HG03097 (cell line): ENCODE measurements at regions not wholly inside any gene's neighbourhood (a gene's known extent, or its start where the extent isn't known, plus 50 kb on each side); places are given as distances from the start of the nearest gene placed in this dataset.

Source experiments
- ATAC-seq: cut with Tn5 transposase; IDR thresholded peaks from one replicate; pipeline ENCODE4 v1.9.1; 2021; ENCODE audit not compliant: unreplicated experiment, low FRiP score

DNA sequence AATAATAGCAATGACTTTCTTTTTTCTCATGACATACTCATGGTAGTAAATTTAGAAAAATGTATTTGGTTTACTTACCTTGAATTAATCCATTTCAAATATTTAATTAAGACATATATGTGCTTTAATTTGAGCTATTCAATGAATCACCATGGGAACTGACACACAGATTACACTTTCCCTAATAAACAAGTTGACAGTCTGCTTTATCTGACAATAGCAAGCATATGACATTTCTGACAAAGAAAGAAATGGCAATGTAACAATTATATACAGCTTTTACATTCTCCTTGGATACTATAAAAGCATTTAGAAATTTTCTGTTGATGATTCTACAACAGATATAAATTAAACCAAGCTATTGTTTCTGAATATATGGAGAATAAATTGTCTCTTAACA, 382.5 kb downstream of the CYLC2 start:
- no peak for ATAC-seq

DNA sequence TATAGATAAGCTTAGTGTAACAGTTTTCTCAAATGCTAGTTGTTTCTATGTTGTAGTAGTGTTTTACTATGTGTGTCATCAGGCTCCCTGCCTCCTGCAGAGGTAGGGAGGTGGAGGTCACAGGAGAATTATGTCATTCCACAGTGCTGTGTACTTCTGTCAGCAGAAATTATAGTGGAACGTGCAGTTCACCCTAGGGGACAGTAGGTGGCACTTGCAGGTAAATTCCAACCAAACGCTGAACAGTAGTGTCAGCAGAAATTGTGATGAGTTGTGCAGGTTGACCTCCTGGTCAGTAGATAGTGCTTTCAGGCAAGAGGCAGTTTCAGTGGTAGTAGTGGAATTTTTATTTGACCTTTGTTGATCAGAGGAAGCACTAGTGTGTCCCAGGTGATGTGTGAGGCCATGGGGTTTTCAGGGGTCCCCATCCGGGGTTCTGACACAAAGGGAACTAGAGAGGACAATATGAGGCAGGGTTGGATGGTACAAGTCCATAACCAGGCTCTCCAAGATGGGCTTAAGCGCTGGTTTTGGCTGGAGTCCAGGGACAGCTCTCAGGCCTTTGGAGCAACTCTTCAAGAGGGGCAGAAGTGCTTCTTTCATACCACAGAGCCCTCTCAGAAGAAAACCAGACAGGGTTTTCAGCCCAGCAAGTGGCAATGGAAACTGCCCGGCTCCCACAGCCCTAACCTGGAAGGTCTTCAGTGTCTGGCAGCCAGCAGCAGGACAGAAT, 402.9 kb downstream of the CYLC2 start:
- ATAC-seq = peak; percentile 99

DNA sequence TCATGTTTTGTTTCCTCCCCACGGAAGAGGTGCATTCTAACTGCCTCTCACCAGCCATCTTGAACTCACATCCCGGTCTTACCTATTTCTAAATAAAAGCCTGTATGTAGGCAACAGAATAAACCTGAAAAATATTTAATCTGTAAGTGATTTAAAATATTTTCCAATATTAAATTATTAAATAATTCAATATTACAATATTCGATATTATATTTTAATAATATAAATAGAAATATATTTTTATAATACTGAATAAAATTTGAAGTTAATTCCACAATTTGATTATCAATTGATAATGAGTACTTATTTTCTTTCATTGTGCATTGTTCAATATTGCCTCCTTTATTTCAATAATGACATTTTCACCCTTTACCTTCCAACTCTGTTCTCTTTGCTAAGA, 404.4 kb downstream of the CYLC2 start:
- ATAC-seq = no peak

DNA sequence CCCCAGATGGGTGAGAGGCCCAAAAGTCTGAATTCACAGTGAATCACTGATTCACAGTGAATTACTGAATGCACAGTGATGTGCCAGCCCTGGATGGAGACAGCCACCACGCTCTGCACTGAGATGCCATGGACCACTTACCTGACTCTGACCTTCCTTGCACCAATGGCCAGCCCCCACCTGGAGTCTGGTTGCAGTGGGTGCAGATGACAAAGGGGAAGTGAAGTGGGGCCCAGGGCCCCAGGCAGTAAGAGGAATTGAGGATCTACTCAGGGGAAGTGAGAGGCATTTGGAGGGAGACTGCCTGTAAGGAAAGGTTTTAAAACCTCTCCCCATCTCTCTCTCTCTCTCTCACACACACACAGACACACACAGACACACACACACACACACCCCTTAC, 412.1 kb downstream of the CYLC2 start:
- no peak for ATAC-seq

DNA sequence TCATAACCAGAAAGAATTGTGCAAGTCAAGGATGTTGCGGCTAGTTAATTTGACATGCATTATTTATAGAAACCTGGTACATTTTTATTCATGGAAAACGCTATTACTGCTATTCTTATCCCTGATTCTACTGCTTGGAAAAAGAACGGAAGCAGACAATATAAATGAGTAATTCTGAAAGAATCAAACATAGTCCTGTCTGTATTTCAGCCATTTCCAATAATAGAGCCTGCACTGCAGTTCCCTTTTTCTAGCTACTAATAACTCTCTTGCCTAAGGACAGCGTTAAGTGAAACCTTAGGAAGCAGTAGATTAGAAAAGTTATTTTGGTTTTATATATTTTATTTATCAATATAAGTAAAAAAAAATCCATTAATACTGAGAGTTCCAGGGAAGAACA, 414.9 kb downstream of the CYLC2 start:
- no peak for ATAC-seq

DNA sequence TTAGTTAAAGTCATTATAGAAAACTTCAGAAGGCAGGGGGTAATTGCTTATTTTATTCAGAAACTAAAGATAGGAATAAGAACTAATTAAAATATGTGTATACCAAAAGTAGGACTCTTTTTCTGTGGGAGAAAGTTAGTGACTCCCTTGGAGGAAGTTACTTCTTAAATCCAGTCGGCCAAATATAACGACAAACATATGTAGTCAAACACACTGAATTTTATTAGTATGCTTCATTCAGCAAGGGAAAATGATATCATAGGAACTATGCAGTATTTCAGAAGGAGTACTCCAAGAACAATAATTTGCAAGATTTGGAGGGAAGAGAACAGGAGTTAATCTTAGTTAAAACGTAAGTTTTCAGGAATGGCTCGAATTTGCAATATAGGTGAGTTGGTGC, 432.6 kb downstream of the CYLC2 start:
- no peak for ATAC-seq

DNA sequence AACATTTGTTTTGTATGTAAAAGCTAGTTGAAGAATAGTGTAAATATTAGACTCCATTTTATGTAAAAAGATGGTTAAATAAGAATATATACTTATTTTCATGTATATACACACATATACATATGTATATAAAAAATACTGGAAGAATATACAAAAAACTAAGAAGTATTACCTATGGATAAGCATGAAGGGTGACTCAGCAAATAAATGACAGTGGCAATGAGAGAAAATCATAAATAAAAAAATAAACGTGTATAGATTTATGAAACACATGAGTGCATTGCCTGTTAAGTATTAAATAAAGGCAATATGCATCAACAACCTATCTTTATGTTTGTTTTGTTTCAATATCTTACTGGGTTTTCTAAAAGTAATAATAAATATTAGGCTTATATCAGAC, 435.3 kb downstream of the CYLC2 start:
- no peak for ATAC-seq

DNA sequence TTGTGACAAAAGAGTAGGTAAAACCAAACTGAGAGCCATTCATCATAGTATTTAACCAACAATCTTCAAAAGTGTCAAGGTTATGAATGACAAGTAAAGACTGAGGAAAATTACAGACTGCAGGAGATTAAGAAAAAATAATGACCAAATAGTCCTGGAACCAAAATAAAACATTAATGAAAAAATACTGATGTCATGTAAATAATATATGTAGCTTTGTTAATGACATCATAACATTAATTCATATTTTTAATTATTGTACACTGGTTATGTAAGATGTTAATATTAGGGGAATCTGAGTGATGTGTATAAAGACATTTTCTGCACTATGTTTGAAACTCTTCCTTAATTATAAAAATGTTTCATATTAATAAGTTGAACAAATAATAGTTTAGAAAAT, 436.7 kb downstream of the CYLC2 start:
- no peak for ATAC-seq

DNA sequence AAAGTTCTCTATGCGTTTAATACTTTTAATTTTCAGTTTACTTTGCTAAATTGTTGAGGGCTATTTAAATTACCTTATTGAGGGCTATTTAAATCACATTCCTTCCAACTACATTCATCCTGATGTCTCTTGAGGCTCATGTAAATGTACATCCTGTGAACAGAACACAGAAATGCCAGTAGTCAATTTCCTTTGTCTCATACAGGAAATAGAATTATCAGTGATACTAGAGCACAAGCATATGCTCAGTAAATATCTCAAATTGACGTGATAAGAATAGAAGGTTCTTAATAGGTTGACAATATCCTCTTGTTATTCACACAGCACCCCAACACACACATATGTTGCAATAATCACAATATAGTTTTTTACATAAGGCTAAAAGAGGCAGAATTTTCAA, 449.0 kb downstream of the CYLC2 start:
- ATAC-seq = no peak

DNA sequence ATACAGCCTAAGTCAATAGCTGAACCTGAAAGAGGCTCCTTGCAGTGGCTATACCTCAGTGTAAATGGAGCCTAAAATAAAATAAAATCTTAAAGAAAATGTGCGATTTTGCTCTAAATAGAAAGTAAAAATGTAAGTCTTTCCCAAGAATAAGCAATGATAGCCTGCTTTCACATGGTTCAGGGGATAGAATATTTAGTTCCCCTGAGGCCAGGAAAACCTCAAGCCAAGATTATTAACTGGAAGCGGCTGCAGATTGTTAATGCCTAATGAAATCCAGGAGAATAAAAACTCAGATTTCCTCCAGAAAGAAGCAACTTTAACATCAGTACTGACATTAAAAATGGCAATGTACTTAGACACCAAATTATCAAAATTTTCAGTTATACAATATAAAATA, 463.7 kb downstream of the CYLC2 start:
- ATAC-seq = no peak

DNA sequence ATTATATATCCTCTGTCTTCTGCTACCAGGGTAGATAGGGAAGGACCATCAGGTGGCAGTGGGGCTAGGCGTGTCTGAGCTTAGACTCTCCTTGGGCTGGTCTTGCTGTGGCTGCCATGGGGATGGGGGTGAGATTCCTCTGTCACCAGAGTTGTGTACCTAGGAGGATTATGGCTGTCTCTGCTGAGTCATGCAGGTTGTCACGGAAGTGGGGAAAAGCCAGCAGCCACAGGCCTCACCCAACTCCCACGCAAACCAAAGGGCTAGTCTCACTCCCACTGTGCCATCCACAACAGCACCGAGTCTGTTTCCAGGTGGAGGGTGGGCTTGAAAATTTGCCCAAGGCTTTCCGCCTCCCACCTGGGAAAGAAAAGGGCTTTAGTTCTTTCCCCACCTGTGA, 476.1 kb downstream of the CYLC2 start:
- ATAC-seq = no peak

DNA sequence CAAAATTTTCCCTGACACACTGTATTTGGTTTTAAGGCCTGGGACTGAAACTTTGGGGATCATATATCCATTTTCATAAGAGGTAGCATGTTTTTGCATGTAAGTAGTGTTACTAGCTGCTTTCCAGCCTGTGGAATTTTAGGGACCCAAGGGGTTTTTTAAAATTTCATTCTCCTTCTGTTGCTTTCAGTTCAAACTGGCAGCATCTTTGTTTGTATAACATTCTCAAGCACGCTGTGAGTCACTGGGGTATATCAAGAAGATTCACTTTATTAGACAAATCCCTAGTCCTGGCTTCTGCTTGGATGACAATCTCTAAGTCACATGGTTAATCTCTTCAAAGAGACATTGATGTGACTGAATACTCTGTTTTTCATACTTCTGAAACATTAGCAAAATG, 479.0 kb downstream of the CYLC2 start:
- no peak for ATAC-seq

DNA sequence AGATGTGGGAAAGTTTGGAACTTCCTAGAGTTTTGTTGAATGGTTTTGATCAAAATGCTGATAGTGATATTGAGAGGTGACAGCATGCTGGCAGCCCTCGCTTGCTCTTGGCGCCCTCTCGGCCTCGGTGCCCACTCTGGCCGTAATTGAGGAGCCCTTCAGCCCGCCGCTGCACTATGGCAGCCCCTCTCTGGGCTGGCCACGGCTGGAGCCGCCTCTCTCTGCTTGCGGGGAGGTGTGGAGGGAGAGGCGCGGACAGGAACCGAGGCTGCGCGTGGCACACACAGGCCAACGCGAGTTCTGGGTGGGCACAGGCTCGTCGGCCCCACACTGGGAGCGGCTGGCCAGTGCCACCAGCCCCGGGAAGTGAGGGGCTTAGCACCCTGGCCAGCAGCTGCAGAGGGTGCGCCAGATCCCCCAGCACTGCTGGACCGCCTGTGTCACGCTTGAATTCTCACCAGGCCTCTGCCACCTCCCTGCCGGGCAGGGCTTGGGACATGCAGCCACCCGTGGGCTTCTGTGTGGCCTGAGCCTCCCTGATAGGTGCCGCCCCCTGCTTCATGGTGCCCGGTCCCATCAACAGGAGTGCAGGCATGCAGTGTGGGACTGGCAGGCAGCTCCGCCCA, 488.5 kb downstream of the CYLC2 start:
- ATAC-seq = no peak

DNA sequence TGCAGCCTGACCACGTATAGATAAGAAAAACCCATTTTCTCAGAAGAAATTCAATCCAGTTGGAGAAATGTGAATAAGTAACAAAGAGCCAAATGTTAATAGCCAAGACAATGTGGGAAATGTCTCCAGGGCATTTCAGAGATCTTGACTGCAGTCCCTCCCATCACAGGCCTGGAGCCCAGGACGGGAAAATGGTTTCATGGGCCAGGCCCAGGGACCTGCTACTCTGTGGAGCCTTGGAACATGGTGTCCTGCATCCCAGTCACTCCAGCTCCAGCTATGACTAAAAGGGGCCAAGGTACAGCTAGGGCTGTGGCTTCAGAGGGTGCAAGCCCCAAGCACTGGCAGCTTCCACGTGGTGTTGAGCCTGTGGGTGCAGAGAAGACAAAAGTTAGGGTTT, 490.0 kb downstream of the CYLC2 start:
- ATAC-seq = no peak

DNA sequence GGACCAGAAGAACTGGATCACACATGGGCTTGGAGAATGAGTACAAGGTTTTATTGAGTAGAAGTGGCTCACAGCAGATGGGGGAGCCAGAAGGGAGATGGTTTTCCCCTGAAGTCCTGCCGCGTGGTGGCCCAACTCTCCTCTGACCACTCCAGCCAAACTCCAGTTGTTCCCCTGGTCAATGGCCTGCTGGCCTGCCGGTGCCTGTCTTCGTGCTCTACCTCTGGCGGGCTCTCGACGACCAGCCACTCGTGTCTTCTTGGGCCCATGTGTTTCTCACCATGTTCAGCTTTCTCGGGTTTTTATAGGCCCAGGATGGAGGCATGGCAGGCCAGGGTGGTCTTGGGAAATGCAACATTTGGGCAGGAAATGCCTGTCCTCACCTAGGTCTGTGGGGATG, 519.6 kb downstream of the CYLC2 start:
- ATAC-seq = no peak

DNA sequence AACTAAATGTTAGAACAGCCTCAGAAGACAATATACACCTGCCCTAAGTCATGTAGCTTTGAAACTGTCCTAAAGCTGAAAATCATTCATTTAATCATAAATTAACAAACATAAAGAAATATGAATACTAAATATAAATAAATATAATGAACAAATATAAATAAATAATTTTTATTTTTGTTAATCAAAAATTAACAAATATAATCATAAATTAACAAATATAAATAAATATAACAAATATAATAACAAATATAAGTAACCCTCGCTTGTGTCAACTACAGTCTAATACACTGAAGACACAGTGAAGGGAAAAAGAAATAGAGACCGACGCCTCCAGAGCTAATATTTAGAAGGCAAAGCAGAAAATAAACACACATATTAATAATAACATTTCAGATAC, 527.3 kb downstream of the CYLC2 start:
- ATAC-seq = no peak

DNA sequence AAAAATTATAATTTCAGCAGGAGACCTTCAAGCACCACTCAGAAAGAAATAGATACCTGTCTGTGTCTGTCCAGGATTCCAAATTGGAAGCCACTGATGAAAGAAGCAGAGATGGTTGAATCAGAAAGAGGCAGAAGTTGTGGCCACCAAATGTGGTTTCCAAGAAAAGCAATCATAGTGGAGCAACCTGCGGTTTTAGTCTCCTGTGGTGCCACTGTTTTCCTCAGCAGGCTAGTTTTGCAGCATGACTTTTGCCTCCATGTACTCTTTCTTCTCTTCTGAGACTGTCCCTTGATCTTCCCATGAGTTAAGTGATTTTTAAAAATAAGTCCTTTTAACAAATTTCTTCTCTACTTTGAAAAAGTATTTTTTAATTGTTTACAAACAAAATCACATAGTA, 535.8 kb downstream of the CYLC2 start:
- ATAC-seq = no peak

DNA sequence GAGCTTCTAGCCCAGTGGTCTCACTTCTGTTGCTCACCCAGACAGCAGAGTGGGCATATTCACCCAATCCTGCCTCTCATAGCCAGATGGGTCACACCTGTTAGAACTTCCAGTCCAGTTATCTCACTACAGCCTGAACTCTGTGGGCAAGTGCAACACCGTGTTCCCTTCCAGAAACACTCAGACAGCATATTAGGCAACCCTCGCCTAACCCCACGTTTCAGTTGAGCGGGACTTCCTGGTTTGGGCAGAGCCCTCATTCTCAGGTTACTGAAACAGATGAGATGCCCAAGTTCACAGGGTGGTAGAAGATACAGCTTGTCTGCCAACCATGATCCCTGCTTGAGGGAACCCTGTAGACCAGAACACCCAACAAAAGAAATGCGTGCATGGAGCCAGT, 538.2 kb downstream of the CYLC2 start:
- ATAC-seq = no peak

DNA sequence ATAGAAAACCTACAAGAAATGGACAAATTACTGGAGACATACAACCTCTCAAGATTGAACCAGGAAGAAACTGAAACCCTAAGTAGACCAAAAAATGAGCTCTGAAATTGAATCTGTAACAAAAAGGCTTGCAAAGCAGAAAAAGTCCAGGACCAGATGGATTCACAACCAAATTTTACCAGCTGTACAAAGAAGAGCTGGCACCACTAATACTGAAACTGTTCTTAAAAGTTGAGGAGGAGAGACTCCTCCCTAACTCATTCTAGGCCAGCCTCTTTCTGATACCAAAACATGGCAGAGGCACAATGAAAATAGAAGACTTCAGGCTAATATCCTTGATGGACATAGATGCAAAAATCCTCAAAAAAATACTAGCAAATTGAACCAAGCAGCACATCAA, 542.3 kb downstream of the CYLC2 start:
- ATAC-seq = no peak

DNA sequence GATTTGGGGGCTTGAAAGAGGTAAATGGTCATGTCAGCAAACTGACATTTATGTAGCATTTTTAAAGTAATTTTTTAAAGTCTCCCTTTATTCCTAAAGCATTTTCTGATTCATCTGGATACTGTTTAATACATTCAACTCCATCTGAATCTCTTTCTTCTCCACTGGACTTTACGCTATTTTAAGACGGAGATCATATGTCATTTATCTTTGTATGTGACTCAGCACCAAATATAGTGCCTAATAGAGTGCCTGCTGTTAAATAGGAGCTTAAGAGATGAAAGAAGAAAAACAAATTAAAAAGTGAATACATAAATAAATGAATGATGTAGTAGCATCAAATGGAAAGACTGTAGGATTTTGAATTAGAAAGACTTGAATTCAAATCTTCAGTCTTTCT, 548.8 kb upstream of the SMC2 start:
- ATAC-seq = no peak

DNA sequence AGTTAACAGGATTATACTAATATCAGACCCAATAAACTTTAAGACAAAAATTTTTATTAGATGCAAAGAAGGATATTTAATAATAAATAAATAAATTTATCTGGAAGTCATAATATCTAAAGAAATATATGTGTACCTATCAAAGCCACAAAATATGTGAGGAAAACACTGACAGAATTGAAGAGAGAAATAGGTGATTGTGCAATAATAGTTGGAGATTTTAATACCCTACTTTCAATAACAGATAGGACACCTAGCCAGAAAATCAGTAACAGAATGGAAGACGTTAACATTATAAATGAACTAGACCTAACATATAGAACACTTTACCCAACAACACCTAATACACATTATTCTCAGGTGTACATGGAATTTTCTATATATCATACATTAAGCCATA, 541.4 kb upstream of the SMC2 start:
- no peak for ATAC-seq

DNA sequence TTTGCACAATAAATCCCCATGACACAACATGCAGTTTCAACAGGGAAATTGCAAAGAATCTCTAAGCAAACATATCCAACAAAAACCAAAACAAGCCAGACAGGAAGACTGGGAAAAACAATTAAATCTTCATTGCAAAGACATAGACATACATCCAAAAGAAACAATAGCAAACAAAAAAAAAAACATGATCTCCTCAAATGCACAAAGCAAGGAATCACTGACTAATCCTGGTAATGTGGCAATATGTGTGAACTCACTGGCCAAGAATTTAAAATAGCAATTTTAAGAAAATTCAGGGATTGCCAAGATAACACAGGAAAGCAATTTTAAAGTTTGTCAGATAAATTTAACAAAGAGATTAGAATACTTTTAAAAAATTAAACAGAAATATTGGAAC, 520.1 kb upstream of the SMC2 start:
- no peak for ATAC-seq

DNA sequence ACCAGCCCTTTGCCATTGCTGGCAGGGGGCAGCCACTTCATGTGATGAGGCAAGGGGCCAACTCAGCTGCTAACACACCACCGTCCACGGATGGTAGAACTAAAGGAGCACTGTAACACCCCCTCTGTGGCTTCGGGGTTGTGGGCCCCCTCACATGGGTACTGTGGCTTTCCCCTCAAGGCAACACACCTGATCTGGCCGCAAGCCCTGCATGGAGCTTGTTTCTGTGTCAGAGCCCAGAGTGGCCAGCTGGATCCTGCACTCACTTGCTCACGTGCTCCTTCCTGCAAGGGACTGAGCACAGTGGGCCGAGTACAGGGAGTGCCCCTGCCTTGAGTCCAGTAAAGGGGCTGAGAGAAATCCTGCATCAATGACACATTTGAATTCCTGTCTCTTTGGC, 507.4 kb upstream of the SMC2 start:
- no peak for ATAC-seq
